K562 (cell line): ENCODE measurements at regions not wholly inside any gene's neighbourhood (a gene's known extent, or its start where the extent isn't known, plus 50 kb on each side); places are given as distances from the start of the nearest gene placed in this dataset.

Experiments used
- ATAC-seq: fragments of 200-7000 bp; cut with Tn5 transposase; 3 replicates; pipeline ENCODE4 v1.9.1; 2020; ENCODE audit warnings: moderate library complexity
- BruUV-seq: library from RNA; stranded (reverse); fragments of 400-500 nt; replicated peaks from 2 replicates; lab custom pipeline; 2021; lab: Mats Ljungman, UMichigan
- CTCF ChIA-PET: fragments of 300-600 bp; formaldehyde crosslinking; extraction: SDS; loops from one replicate; lab custom pipeline; 2021; ENCODE audit warnings: low intra/inter-chr PET ratio; lab: Yijun Ruan, JAX
- POLR2A ChIA-PET: fragments of 300-600, 350-650 bp; sonication (Branson Sonifier 250); formaldehyde crosslinking; extraction: SDS; loops from one replicate; lab custom pipeline; 2021; ENCODE audit warnings: antibody characterized with exemption, inconsistent platforms; lab: Yijun Ruan, JAX
- DNase-seq, 4 experiments: peaks; one replicate each; pipeline versions ENCODE4 v3.0.0 to v3.0.0-alpha.2; 2011 to 2018; ENCODE audit warnings: low spot score in 3 of 4, mixed read lengths in 3 of 4; ENCODE audit errors: extremely low read depth in 1 of 4
- FAIRE-seq: peaks from 2 replicates; lab custom pipeline; 2011; peaks lifted over from hg19 to GRCh38; lab: Jason Lieb, UNC
- H2AFZ ChIP-seq: 2 replicates; pipeline ENCODE4 v1.6.0; 2011; ENCODE audit warnings: low read depth, low read length, control low read depth, inconsistent platforms
- H3K27ac ChIP-seq: fragments of 200-600 bp; 3 replicates; pipeline ENCODE4 v1.8.0; 2011; ENCODE audit warnings: low read depth, mild to moderate bottlenecking, control low read depth, inconsistent platforms, low read length, moderate library complexity, mixed read lengths; ENCODE audit errors: extremely low read depth
- H3K27me3 ChIP-seq, 2 experiments: fragments of 300-600 bp in 1 of 2; 2 replicates in 1 of 2; 3 replicates in 1 of 2; pipeline versions ENCODE4 v1.6.0 to v1.8.0; 2011; ENCODE audit warnings: inconsistent platforms in 2 of 2, low read length in 2 of 2, mild to moderate bottlenecking in 1 of 2, mixed read lengths in 1 of 2, moderate library complexity in 1 of 2; ENCODE audit not compliant: control insufficient read depth in 2 of 2, insufficient read depth in 2 of 2
- H3K36me3 ChIP-seq: fragments of 300-600 bp; 3 replicates; pipeline ENCODE4 v1.8.0; 2011; ENCODE audit warnings: mild to moderate bottlenecking, low read length, inconsistent platforms; ENCODE audit not compliant: control insufficient read depth, insufficient read depth
- H3K4me1 ChIP-seq, 2 experiments: fragments of 200-600 bp in 1 of 2; replicated peaks in 1 of 2; 2 replicates in 1 of 2; 3 replicates in 1 of 2; pipeline versions ENCODE4 v1.5.1 to v1.8.0; 2011; ENCODE audit warnings: inconsistent platforms in 2 of 2, low read length in 2 of 2, mild to moderate bottlenecking in 1 of 2, mixed read lengths in 1 of 2, moderate library complexity in 1 of 2; ENCODE audit not compliant: control insufficient read depth in 2 of 2, insufficient read depth in 2 of 2
- H3K4me2 ChIP-seq: 2 replicates; pipeline ENCODE4 v1.6.1; 2011; ENCODE audit warnings: low read length, control low read depth, inconsistent platforms, mixed read lengths; ENCODE audit not compliant: insufficient read depth
- H3K4me3 ChIP-seq: fragments of 200-600 bp; sonication (generic), shearing (Covaris generic); 2 replicates; pipeline ENCODE4 v1.5.1; 2016; ENCODE audit warnings: control low read depth, inconsistent platforms
- H3K79me2 ChIP-seq: fragments of 200-600 bp; 3 replicates; pipeline ENCODE4 v1.8.0; 2011; ENCODE audit warnings: low read length, inconsistent platforms; ENCODE audit not compliant: control insufficient read depth, insufficient read depth
- H3K9ac ChIP-seq, 2 experiments: 2 replicates each; pipeline versions ENCODE4 v1.6.0 to v1.6.1; 2011; ENCODE audit warnings: low read depth in 2 of 2, low read length in 2 of 2, control low read depth in 1 of 2, inconsistent platforms in 1 of 2, mild to moderate bottlenecking in 1 of 2, mixed read lengths in 1 of 2; ENCODE audit not compliant: insufficient read depth in 1 of 2
- H3K9me1 ChIP-seq: one replicate; pipeline ENCODE4 v1.6.0; 2011; ENCODE audit warnings: inconsistent platforms, mild to moderate bottlenecking, low read length, moderate library complexity; ENCODE audit not compliant: control insufficient read depth, insufficient read depth
- H3K9me3 ChIP-seq: replicated peaks from 2 replicates; pipeline ENCODE4 v1.5.1; 2011; ENCODE audit warnings: low read depth, low read length, inconsistent platforms; ENCODE audit not compliant: control insufficient read depth, insufficient read depth
- H4K20me1 ChIP-seq: replicated peaks from 2 replicates; pipeline ENCODE4 v1.6.1; 2011; ENCODE audit warnings: low read length, inconsistent platforms, mixed read lengths; ENCODE audit not compliant: control insufficient read depth, insufficient read depth
- HOXB6 ChIP-seq: fragments of 250-450 bp; sonication (Bioruptor Pico); IDR thresholded peaks from 2 replicates; pipeline ENCODE4 v1.5.1; 2022; ENCODE audit warnings: mild to moderate bottlenecking, borderline replicate concordance
- LEF1 ChIP-seq: fragments of 450-650 bp; IDR thresholded peaks from 2 replicates; pipeline ENCODE4 v1.6.1; 2016; ENCODE audit warnings: mild to moderate bottlenecking
- MEIS2 ChIP-seq: fragments of 450-650 bp; IDR thresholded peaks from 2 replicates; pipeline ENCODE4 v1.6.1; 2014; ENCODE audit warnings: mild to moderate bottlenecking; ENCODE audit not compliant: partially characterized antibody
- SMAD2 ChIP-seq: fragments of 150-350 bp; IDR thresholded peaks from 2 replicates; pipeline ENCODE4 v1.6.1; 2014; ENCODE audit warnings: low read depth, mild to moderate bottlenecking, low read length
- SPI1 ChIP-seq: IDR thresholded peaks from 2 replicates; pipeline ENCODE4 v1.6.1; 2011; ENCODE audit warnings: low read depth, low read length, control low read depth, borderline replicate concordance
- TAL1 ChIP-seq: fragments of 450-650 bp; IDR thresholded peaks from 2 replicates; pipeline ENCODE4 v1.6.1; 2016; ENCODE audit warnings: mild to moderate bottlenecking
- TCF3 ChIP-seq: sonication (generic); formaldehyde crosslinking; IDR thresholded peaks from 2 replicates; pipeline ENCODE4 v1.4.0; 2020; ENCODE audit warnings: mild to moderate bottlenecking, missing genetic modification reagents
- ZNF507 ChIP-seq: conservative IDR thresholded peaks from 2 replicates; pipeline ENCODE4 v1.6.1; 2017; ENCODE audit warnings: missing genetic modification characterization, missing compliant biosample characterization
- ZNF717 ChIP-seq: fragments of 250-450 bp; sonication (Bioruptor Pico); IDR thresholded peaks from 2 replicates; pipeline ENCODE4 v1.5.0; 2021
- WGBS: fragments of 100-300 bp; shearing (Covaris generic); methylation state at CpG from one replicate; pipeline ENCODE4 v1.1.6; 2016; ENCODE audit warnings: low coverage, mixed read lengths; ENCODE audit not compliant: insufficient coverage; ENCODE audit errors: missing lambda C conversion rate; 5-methylcytosine and 5-hydroxymethylcytosine counted together
- in situ Hi-C: fragments of 300-500 bp; cut with MboI; formaldehyde crosslinking; loops from 4 replicates; pipeline ENCODE4 v1.15.0; 2018; ENCODE audit warnings: inconsistent platforms, mixed read lengths
- intact Hi-C: fragments of 100-400 bp; cut with micrococcal nuclease; formaldehyde crosslinking; loops from 2 replicates; pipeline ENCODE4 v1.14.2; 2022
- TF ChIP-seq, protein P1 (sequence below): fragments of 250-450 bp; sonication (Bioruptor Pico); IDR thresholded peaks from 2 replicates; pipeline ENCODE4 v1.5.1; 2021; ENCODE audit warnings: mild to moderate bottlenecking
- TF ChIP-seq, protein P2 (sequence below): fragments of 200-800 bp; sonication (Bioruptor generic); IDR thresholded peaks from 2 replicates; pipeline ENCODE4 v1.6.1; 2016; ENCODE audit warnings: missing genetic modification characterization, missing compliant biosample characterization
- TF ChIP-seq, protein P3 (sequence below): fragments of 450-650 bp; IDR thresholded peaks from 2 replicates; pipeline ENCODE4 v1.6.1; 2017; ENCODE audit warnings: antibody characterized with exemption, mild to moderate bottlenecking

DNA sequence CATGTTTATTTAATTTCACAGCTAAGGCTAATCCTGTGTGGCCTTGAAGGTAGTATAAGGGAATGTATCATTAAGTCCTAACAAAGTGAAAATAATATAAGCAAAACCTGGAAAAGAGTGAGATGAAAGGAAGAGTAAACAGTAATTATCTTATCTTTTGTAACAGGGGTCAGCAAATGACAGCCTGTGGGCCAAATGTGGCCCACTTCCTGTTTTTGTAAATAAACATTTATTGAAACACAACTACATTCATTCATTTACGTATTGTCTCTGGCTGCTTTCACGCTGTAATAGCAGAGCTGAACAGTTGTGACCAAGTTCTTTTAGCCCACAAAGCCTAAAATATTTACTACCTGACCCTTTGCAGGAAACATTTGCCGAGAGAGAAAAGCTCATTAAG lies 78.4 kb upstream of the HTR4 start:
- in situ Hi-C loops: loop anchor here (5.0 to 10.0 kb wide), 3 partner anchors 232 to 555 kb away; no protein-coding TSS in a partner anchor
- intact Hi-C loops: loop anchor here (1.0 to 10.0 kb wide), 7 partner anchors 266 to 848 kb away; no protein-coding TSS in a partner anchor
- no peaks in the 10 kb centered on the region for H3K79me2 ChIP-seq
- H3K4me3 ChIP-seq: no peak overlapping the region
- peak overlapping the region; percentile 51 for H3K4me2 ChIP-seq
- BruUV-seq: no TSS peak
- H3K9me3 ChIP-seq: no peaks in the 10 kb centered on the region
- peak overlapping the region in 1 of 2 experiments; percentile 44; a peak in 1 of 4 replicates for H3K9ac ChIP-seq
- POLR2A ChIA-PET: interaction anchor here (0.7 to 1.1 kb wide), 3 partner anchors 294 to 476 kb away, joined by 3 to 4 read pairs (median 3); no protein-coding TSS in a partner anchor
- peaks cover 0 to 21% of the 10 kb centered on the region in 2 experiments; a peak in 3 of 5 replicates for H3K4me1 ChIP-seq
- no peaks in the 10 kb centered on the region for H3K36me3 ChIP-seq
- peaks cover 0 to 5% of the 10 kb centered on the region in 2 experiments; a peak in 2 of 5 replicates for H3K27me3 ChIP-seq
- 6% methylated on average over 3 of the region's 3 CpGs for WGBS
- H4K20me1 ChIP-seq: no peaks in the 10 kb centered on the region
- ATAC-seq (peak; percentile 54), FAIRE-seq (peak; percentile 37), DNase-seq (no peak)
- no peaks in the 10 kb centered on the region for H3K9me1 ChIP-seq
- H2AFZ ChIP-seq: peak overlapping the region; percentile 93
- CTCF ChIA-PET: interaction anchor here (1.4 to 4.9 kb wide), 6 partner anchors 266 to 554 kb away, joined by 6 to 84 read pairs (median 20); no protein-coding TSS in a partner anchor
- peak overlapping the region; percentile 44; the same call in 2 of the 3 replicates for H3K27ac ChIP-seq
- TF ChIP-seq, protein P1, sequence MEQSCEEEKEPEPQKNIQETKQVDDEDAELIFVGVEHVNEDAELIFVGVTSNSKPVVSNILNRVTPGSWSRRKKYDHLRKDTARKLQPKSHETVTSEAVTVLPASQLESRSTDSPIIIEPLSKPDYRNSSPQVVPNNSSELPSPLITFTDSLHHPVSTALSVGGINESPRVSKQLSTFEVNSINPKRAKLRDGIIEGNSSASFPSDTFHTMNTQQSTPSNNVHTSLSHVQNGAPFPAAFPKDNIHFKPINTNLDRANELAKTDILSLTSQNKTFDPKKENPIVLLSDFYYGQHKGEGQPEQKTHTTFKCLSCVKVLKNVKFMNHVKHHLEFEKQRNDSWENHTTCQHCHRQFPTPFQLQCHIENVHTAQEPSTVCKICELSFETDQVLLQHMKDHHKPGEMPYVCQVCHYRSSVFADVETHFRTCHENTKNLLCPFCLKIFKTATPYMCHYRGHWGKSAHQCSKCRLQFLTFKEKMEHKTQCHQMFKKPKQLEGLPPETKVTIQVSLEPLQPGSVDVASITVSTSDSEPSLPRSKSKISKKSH (CRISPR knock-in tag): no peak
- TF ChIP-seq SMAD2: no peak
- TF ChIP-seq, protein P2, sequence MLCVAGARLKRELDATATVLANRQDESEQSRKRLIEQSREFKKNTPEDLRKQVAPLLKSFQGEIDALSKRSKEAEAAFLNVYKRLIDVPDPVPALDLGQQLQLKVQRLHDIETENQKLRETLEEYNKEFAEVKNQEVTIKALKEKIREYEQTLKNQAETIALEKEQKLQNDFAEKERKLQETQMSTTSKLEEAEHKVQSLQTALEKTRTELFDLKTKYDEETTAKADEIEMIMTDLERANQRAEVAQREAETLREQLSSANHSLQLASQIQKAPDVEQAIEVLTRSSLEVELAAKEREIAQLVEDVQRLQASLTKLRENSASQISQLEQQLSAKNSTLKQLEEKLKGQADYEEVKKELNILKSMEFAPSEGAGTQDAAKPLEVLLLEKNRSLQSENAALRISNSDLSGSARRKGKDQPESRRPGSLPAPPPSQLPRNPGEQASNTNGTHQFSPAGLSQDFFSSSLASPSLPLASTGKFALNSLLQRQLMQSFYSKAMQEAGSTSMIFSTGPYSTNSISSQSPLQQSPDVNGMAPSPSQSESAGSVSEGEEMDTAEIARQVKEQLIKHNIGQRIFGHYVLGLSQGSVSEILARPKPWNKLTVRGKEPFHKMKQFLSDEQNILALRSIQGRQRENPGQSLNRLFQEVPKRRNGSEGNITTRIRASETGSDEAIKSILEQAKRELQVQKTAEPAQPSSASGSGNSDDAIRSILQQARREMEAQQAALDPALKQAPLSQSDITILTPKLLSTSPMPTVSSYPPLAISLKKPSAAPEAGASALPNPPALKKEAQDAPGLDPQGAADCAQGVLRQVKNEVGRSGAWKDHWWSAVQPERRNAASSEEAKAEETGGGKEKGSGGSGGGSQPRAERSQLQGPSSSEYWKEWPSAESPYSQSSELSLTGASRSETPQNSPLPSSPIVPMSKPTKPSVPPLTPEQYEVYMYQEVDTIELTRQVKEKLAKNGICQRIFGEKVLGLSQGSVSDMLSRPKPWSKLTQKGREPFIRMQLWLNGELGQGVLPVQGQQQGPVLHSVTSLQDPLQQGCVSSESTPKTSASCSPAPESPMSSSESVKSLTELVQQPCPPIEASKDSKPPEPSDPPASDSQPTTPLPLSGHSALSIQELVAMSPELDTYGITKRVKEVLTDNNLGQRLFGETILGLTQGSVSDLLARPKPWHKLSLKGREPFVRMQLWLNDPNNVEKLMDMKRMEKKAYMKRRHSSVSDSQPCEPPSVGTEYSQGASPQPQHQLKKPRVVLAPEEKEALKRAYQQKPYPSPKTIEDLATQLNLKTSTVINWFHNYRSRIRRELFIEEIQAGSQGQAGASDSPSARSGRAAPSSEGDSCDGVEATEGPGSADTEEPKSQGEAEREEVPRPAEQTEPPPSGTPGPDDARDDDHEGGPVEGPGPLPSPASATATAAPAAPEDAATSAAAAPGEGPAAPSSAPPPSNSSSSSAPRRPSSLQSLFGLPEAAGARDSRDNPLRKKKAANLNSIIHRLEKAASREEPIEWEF (CRISPR knock-in tag): no peak
- peak; percentile 56; the same call in 1 of the 2 replicates for TF ChIP-seq TAL1
- no peak for TF ChIP-seq ZNF507 (tag)
- TF ChIP-seq, protein P3, sequence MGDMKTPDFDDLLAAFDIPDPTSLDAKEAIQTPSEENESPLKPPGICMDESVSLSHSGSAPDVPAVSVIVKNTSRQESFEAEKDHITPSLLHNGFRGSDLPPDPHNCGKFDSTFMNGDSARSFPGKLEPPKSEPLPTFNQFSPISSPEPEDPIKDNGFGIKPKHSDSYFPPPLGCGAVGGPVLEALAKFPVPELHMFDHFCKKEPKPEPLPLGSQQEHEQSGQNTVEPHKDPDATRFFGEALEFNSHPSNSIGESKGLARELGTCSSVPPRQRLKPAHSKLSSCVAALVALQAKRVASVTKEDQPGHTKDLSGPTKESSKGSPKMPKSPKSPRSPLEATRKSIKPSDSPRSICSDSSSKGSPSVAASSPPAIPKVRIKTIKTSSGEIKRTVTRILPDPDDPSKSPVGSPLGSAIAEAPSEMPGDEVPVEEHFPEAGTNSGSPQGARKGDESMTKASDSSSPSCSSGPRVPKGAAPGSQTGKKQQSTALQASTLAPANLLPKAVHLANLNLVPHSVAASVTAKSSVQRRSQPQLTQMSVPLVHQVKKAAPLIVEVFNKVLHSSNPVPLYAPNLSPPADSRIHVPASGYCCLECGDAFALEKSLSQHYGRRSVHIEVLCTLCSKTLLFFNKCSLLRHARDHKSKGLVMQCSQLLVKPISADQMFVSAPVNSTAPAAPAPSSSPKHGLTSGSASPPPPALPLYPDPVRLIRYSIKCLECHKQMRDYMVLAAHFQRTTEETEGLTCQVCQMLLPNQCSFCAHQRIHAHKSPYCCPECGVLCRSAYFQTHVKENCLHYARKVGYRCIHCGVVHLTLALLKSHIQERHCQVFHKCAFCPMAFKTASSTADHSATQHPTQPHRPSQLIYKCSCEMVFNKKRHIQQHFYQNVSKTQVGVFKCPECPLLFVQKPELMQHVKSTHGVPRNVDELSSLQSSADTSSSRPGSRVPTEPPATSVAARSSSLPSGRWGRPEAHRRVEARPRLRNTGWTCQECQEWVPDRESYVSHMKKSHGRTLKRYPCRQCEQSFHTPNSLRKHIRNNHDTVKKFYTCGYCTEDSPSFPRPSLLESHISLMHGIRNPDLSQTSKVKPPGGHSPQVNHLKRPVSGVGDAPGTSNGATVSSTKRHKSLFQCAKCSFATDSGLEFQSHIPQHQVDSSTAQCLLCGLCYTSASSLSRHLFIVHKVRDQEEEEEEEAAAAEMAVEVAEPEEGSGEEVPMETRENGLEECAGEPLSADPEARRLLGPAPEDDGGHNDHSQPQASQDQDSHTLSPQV: no peak
- TF ChIP-seq HOXB6: no peak
- peak; percentile 57 for TF ChIP-seq MEIS2
- TF ChIP-seq LEF1: peak; percentile 60; the same call in 1 of the 2 replicates
- peak; percentile 57 for TF ChIP-seq TCF3
- peak; percentile 98 for TF ChIP-seq SPI1
- TF ChIP-seq ZNF717 (CRISPR knock-in tag): no peak
